HuH-7.5 (cell line): ENCODE measurements at regions not wholly inside any gene's neighbourhood (a gene's known extent, or its start where the extent isn't known, plus 50 kb on each side); places are given as distances from the start of the nearest gene placed in this dataset.
"Not testable (repeated sequence)": the region's sequence is repeated elsewhere in the genome, so short reads cannot be mapped to it uniquely, and the experiment has no call there.

Experiments used
- DNase-seq: peaks from one replicate; pipeline ENCODE4 v3.0.0; 2011; ENCODE audit warnings: low spot score

DNA sequence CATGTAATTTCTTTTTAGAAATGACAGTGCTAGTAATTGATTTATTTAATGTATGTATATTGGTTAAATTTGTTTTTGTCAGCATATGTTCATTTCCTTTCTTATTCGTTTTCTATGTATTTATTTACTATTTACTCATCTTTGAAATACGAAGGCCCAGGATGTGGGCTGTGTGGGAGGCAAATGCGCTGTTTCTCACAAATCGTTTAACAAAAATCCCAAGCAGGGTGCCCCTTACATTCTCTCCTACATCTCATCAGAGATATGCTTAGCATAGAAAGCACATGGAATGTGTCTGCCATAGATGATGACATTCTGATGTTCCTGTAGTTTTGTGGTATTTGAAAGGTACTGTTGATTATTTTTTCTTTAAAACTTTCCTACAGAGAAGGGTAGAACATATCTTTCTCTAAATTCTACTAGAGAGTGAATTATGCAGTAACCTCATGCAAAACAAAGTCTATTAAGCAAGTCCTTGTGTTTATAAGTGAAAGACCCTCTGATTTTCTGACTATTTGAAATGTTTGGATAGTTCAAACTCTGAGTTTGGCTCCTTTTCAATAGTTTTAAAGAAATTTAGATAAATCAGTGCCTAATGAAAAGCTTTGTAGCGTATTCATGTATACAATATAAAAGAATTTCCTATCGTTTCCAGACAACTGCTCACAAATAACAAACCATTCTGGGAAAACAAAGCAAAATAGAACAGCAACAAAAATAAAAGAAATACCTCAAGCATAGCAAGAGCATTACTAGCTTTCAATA, 111.1 kb upstream of the VGLL3 start:
- no peak for DNase-seq

DNA sequence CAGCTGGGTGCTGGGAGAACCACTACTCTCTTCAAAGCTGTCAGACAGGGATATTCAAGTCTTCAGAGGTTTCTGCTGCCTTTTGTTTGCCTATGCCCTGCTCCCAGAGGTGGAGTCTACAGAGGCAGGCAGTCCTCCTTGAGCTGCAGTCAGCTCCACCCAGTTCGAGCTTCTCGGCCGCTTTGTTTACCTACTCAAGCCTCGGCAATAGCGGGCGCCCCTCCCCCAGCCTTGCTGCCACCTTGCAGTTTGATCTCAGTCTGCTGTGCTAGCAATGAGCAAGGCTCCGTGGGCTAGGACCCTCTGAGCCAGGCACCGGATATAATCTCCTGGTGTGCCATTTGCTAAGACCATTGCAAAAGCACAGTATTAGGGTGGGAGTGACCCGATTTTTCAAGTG, 106.8 kb upstream of the VGLL3 start:
- not testable (repeated sequence) for DNase-seq

GRCh38 chr3:87090631-87091030, 99.7 kb upstream of the VGLL3 start:
- DNase-seq = no peak

GRCh38 chr3:87088993-87089841, 98.3 kb upstream of the VGLL3 start:
- DNase-seq = no peak

GRCh38 chr3:87088430-87088992, 97.6 kb upstream of the VGLL3 start:
- DNase-seq = no peak

GRCh38 chr3:87084868-87085267, 93.9 kb upstream of the VGLL3 start:
- no peak for DNase-seq

DNA sequence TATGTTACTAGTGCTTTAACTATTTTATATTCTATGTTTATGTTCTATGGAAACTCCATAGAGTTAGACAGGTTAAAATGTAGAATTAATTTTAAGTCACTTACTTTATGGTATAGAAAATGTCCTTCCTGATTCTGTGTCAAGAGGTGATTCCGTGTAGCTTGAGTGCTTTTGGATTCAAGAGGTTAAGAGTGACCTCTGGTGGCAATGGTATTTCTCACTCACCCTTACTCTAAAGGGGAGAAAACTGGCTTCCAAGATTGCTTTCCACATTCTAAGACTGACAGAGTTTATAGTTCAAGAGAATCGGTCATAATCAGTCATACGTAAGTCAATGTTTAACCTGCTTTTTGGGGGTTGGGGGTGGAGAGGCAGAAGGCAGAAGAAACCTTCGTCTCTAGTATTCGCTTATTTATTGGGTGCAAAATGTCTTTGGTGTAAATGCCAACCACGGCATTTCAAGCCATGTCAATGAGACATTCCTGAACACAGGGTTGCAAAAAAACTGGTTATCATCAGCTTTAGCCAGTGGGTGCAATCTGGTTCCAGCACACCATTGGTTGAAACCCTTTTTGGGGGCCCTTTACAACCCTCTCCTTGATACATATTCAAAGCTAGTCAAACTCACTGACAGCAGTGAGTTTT, 92.0 kb upstream of the VGLL3 start:
- peak; percentile 32 for DNase-seq

DNA sequence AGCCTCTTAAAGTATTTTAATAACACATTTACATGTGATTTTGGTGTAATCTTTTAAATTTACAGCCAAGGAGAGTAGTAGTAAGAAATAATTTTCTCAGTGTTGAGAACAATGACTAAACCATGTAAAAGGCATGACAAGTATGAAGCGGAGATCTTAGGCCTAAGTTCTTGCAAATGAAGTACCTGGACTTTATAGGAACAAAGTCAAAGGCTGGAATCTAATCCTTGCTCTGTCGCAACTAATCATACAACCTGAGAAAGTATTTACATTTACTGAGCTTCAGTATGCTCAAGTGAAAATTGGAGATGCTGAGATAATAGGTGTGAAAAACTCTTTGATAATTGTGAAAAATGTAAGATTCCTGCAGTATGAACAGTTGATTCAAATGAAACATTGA, 86.4 kb upstream of the VGLL3 start:
- DNase-seq = no peak

- DNase-seq = no peak
Measured at GRCh38 chr3:87076946-87077345, 86.0 kb upstream of the VGLL3 start.

GRCh38 chr3:87073496-87074145, 82.7 kb upstream of the VGLL3 start:
- no peak for DNase-seq

GRCh38 chr3:87072446-87072845, 81.5 kb upstream of the VGLL3 start:
- DNase-seq = no peak

DNA sequence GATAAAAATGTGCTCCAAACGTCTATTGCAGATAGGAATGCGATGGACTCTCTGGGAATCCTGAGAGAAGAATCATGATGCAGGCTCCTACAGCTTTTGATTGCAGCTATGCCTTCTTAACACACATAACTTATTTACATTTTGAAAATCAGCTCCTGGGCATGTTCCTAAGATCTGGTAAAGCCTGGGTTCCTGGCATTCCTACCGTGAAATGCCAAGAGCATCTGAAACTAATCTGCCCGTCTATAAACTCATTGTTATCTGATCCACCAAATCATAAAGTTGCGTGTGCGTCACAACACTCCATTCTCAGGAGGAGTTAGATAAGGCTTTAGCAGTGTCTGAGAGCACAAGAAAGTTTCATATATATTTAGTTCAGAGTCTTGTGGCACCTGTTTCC, 79.0 kb upstream of the VGLL3 start:
- no peak for DNase-seq

- DNase-seq = no peak
Measured at GRCh38 chr3:87069021-87069420, 78.1 kb upstream of the VGLL3 start.

DNA sequence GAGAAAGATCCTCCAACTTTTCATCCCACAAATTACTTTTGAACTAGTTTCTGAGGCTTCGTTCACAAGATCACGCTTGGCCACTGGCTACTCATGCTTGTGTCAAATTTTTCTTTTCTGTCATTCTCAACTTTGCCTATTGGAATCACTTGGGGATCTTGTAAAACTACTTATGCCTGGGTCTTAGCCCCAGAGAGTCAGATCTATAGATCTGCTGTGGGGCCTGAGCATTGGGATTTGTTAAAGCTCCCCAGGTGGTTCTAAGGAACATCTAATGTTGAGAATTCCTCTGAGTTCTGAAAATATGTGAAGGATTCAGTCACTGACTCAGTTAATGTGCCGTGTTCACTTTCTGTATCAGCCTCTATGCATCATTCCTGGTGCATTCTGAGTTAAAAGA, 71.7 kb upstream of the VGLL3 start:
- no peak for DNase-seq

DNA sequence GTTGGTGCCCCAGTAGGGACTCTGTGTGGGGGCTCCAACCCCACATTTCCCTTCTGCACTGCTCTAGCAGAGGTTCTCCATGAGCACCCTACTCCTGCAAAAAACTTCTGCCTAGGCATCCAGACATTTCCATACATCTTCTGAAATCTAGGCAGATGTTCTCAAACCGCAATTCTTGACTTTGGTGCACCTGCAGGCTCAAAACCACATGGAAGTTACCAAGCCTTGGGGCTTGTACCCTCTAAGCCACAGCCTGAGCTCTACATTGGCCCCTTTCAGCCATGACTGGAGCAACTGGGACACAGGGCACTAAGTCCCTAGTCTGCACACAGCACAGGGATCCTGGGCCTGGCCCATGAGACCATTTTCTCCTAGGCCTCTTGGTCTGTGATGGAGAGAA, 66.5 kb upstream of the VGLL3 start:
- no peak for DNase-seq

DNA sequence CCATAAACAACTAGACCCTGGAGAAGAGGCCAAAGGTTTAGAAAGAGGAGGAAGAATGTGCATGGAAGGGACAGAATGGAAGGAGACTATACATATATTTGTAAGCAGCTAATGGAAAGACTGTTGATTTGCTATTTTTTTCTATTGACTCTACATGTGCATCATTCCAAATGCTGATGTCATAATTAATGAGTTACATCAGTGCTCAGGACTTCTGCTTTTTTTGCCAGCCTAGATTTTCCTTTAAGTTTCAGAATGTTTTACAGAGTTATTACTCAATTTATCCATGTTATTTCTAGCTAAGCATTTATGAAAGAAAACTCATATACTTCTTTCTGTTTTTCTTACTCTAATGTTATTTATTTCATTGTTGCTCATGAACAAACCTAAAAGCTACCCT, 62.6 kb upstream of the VGLL3 start:
- no peak for DNase-seq

DNA sequence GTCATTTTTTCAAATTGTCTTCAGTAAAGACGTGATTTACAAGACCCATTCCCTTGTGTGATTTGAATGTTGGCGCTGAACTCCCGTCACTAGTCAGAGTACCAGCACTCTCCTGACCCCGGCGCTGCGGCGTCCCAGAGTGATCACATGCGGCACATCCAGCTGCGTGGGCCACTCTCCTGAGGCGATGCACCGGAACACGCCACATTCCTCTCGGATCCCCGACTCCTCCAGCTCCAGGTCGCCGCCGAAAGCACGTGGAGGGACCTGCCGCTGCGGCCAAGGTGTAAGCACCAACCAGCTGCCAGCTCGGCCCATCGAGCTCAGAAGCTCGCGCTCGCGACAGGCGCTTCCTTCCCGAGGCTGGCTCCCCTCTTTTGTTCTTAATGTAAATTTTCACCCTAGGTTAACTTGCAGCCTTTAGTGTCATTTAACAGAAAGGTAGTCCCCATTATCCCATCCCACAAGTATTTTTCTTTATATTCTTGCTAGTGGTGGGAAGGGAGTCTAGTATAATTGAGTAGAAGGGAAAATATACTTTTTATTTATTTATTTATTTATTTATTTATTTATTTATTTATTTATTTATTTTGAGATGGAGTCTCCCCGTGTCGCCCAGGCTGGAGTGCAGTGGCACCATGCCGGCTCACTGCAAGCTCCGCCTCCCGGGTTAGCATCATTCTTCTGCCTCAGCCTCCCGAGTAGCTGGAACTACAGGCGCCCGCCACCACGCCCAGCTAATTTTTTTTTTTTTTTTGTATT, 61.7 kb upstream of the VGLL3 start:
- DNase-seq = no peak

DNA sequence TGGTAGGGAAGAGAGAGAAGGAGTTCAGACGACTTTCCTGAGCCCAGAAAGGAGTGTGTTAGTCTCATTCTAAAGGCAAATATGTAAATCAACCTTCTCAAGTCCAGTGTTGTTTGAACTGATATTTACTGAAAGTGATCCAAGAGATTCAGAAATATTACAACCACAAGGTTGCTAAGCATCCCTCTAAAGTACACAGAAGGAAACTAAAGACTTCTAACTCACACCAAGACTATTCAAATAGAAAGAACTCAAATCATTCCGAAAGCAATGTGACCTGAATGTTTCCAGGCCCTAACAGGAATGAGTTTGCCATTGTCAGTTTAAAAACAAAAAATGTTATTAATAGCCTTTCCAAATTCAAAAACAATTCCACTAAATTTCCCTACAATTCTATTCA, 56.9 kb upstream of the VGLL3 start:
- DNase-seq = no peak

- DNase-seq = no peak
Measured at GRCh38 chr3:87046241-87046640, 55.3 kb upstream of the VGLL3 start.

- no peak for DNase-seq
Measured at GRCh38 chr3:87045473-87045872, 54.5 kb upstream of the VGLL3 start.

GRCh38 chr3:87044846-87045245, 53.9 kb upstream of the VGLL3 start:
- DNase-seq = no peak
